HG03558 (cell line): ENCODE measurements at regions not wholly inside any gene's neighbourhood (a gene's known extent, or its start where the extent isn't known, plus 50 kb on each side); places are given as distances from the start of the nearest gene placed in this dataset.
"Not testable (repeated sequence)": the region's sequence is repeated elsewhere in the genome, so short reads cannot be mapped to it uniquely, and the experiment has no call there.

Experiments used
- ATAC-seq: cut with Tn5 transposase; IDR thresholded peaks from one replicate; pipeline ENCODE4 v1.9.1; 2021; ENCODE audit warnings: moderate number of reproducible peaks; ENCODE audit not compliant: unreplicated experiment; ENCODE audit errors: extremely low read depth

DNA sequence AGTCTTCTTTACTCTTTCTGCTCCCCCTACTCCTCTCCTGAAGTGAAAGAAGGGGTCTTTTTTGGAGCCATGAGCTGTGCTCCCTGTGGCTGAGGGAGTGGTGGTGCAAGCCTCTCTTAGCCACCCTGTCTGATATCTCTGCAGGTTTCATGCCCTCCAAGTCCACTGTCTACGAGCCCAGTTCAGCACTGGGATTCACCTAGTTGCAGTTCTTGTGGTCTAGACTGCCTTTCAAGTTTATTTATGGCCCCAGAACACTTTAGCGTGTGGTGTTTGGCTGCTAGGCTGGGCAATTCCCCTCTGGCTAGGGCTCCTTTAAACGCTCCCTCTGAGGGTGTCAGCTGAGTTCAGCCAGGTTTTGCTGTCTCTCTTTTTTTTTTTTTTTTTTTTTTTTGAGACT lies 908.6 kb downstream of the TRHDE start:
- ATAC-seq: no peak

GRCh38 chr12:73181244-73181643 lies 909.1 kb downstream of the TRHDE start:
- no peak for ATAC-seq

DNA sequence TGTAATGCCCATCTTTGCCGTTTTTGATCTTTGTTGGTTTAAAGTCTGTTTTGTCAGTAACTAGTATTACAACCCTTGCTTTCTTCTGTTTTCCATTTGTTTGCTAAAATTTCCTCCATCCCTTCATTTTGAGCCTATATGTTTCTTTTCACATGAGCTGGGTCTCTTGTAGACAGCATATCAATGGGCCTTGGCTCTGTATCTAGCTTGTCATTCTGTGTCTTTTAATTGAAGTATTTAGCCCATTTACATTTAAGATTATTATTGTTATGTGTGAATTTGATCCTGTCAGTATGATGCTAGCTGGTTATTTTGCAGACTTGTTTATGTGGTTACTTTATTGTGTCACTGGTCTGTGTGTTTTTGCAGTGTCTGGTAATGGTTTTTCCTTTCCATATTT lies 913.2 kb downstream of the TRHDE start:
- ATAC-seq: no peak

- ATAC-seq: no peak
Observed at GRCh38 chr12:73186272-73186671, 914.1 kb downstream of the TRHDE start.

- ATAC-seq: no peak
Observed at GRCh38 chr12:73187765-73188164, 915.6 kb downstream of the TRHDE start.

- ATAC-seq: no peak
Observed at GRCh38 chr12:73210548-73211204, 938.5 kb downstream of the TRHDE start.

DNA sequence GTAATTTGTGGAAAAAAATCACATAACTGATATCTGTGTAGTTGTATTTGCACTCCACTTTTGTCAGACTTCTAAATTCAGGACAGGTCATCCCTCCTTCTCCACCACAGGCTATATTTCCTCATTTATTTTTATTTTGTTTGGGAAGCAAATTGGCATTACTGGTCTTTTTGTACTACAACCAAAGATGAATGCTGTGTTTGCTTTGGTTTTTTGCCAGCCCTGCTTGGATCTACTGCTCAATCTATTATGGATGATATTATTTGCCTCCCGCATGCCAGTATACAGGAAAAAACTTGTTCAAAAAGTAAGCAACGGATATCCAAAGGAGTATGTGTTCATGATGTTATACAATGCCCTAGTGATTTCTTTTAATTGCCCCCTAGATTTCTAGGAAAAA lies 948.8 kb downstream of the TRHDE start:
- no peak for ATAC-seq

GRCh38 chr12:73221398-73221797 lies 949.2 kb downstream of the TRHDE start:
- ATAC-seq: no peak

GRCh38 chr12:73221836-73222235 lies 949.7 kb downstream of the TRHDE start:
- no peak for ATAC-seq

GRCh38 chr12:73225371-73225937 lies 953.3 kb downstream of the TRHDE start:
- ATAC-seq: no peak

DNA sequence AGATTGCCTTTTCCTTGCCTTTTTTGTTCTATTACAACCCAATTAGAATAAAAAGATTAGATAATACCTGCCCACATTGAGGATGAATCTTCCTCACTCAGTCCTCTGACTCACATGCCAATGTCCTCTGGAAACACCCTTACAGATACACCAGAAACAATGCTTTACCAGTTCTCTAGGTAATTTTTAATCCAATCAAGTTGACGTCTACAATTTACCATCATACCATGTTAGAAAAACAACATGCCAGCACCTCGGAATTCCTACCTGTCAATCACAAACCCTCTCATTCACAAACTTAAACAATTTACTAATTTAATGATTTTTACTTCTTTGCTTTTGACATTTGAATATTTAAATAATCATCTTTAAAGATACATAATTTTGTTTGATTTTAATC lies 953.8 kb downstream of the TRHDE start:
- ATAC-seq: no peak

GRCh38 chr12:73226593-73226992 lies 954.4 kb downstream of the TRHDE start:
- ATAC-seq: no peak

DNA sequence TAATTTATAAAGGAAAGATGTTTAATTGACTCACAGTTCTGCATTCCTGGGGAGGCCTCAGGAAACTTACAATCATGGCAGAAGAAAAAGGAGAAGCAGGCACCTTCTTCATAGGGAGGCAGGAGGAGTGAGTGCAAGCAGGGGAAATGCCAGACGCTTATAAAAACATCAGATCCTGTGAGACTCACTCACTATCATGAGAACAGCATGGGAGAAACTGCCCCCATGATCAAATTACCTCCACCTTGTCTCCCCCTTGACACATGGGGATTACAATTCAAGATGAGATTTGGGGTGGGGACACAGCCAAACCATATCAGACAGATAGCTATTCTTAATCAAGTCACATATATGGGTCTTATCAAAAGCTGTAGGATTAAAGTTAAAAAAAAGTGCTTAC lies 956.7 kb downstream of the TRHDE start:
- ATAC-seq: not testable (repeated sequence)

DNA sequence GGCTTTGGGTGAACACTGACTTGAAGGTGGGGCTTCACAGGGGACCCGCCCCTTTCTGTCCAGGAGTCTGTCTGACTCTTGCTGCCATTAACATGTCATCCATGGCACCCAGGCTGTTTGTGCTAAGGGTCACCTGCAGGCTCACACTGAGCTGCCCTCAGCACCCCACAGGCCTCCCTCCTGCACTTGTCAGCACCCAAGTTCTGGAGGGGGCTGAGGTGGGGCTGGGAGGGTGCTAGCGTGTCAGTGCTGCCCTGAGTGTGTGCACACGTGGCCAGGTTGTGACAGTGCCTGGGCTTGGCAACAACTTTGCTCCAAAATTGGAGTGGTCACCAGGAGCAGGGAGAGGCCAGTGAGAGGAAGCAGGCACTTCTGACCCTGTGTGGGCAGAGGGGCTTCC lies 963.2 kb downstream of the TRHDE start:
- no peak for ATAC-seq

- ATAC-seq: no peak
Observed at GRCh38 chr12:73240110-73240509, 967.9 kb downstream of the TRHDE start.

DNA sequence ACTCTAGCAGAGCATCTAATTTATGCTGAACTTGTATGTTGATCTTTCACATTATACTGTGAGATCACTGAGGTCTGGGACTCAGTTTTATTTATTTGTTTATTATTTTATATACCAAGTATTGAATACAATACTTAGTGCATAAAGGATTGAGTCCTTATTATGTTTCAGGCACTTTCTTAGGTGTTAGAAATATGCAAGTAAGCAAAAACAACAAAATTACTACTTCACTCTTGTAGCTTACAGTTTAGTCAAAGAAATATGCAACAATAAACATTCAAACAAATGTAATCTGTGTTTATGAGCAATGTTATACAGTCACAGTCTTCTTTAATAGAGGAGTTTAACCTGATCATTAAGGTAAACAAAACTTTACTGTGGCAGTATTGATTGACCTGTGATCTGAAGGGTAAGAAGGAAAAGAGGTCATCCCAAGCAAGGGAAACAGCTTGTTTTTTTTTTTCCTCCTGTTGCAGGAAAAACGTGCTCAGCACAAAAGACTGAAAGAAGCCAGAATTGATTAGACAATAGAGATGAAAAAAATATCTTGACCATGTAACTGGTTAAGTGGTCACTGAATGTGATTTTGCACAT lies 990.7 kb downstream of the TRHDE start:
- ATAC-seq: no peak

DNA sequence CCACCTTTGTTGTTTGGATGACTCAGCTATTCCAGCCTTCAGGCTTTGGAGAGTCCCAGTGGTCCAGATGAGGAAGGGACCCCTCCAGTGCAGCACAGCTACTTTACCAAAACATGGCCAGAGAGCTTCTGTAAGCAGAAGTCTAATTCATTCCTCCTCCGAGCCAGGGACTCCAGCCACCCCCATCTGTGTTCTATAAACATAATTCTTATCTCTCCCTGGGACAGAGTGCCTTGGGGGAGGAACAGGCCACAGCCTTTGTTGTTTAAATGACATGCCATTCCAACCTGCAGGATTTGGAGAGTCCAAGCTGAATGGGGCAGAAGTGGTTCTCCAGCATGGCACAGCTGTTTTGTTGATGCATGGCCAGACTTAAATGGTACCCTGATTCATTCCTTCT lies 994.0 kb downstream of the TRHDE start:
- no peak for ATAC-seq

DNA sequence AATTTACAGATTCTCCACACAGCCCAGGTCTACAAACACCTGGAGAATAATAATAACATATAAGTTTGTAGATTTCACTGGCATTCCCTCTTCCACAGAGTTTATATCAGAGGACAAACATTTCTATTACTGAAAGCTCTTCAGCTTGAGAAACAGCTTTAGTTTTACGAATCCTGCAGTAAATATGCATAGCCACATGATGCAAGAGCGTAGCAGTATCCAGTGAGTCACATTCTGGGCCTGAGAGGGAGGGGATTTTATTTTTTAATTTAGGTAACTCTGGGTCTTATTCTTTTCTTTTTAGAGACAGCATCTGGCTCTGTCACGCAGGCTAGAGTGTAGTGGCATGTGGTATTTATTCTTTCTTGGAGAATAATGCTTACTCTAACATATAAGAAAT lies 1002.8 kb downstream of the TRHDE start:
- ATAC-seq: no peak

GRCh38 chr12:73277971-73278370 lies 1005.8 kb downstream of the TRHDE start:
- no peak for ATAC-seq

DNA sequence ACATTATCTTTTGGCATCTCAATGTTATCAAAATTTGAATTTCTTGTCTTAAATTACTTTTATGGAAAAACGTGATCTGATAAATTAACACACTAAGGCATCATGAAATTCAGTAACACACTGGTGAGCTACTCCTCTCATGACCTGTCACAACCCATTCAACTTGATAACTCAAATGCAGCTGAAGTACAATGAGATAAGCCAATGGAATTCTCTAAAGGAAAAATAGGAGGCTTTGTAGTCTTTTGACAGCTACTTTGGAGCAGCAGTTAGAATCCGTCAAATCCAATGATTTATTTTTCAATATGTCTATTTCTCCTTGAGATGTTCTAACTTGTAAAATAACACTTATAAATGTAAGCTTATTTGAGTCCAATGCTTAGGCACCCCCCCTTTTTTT lies 1029.4 kb downstream of the TRHDE start:
- no peak for ATAC-seq

- no peak for ATAC-seq
Observed at GRCh38 chr12:73307260-73307659, 1035.1 kb downstream of the TRHDE start.

DNA sequence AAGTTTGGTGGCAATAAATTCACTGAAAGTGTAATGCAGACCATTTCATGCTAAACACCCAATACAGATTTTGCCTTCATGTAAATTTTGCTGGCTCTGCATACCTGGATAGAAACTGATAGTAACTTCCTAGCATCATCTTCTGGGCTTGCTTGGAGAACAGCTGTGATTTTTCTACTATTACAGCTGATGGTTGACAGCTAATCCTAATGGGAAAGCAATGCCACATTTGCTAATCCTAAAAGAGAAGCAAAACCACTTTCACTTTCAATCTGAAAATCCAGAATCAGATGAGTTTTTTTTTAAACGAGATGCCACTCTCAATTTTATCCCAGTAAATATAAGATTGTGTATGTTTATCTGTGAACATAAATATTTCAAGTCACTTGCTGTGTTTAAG lies 1035.9 kb downstream of the TRHDE start:
- ATAC-seq: no peak
